Smooth muscle cell (in vitro differentiated cells): ENCODE measurements at regions not wholly inside any gene's neighbourhood (a gene's known extent, or its start where the extent isn't known, plus 50 kb on each side); places are given as distances from the start of the nearest gene placed in this dataset.

Source experiments
- DNase-seq: peaks from one replicate; lab custom pipeline; 2025; ENCODE audit not compliant: unreplicated experiment; lab: John Stamatoyannopoulos, UW
- H2AFZ ChIP-seq: fragments of 200-600 bp; sonication (generic); 2 replicates; pipeline ENCODE4 v1.6.0; 2016; ENCODE audit warnings: antibody characterized with exemption, low read depth, mild to moderate bottlenecking
- H3F3A ChIP-seq: fragments of 200-600 bp; sonication (generic); 2 replicates; pipeline ENCODE4 v1.6.0; 2017; ENCODE audit warnings: antibody characterized with exemption, low read depth
- H3K27ac ChIP-seq: fragments of 200-600 bp; sonication (generic); 2 replicates; pipeline ENCODE4 v1.5.1; 2016; ENCODE audit warnings: low read depth, mild to moderate bottlenecking
- H3K27me3 ChIP-seq: fragments of 200-600 bp; sonication (generic); 2 replicates; pipeline ENCODE4 v1.6.1; 2016; ENCODE audit warnings: low read depth, mild to moderate bottlenecking
- H3K36me3 ChIP-seq: fragments of 200-600 bp; sonication (generic); 2 replicates; pipeline ENCODE4 v1.5.1; 2016; ENCODE audit warnings: low read depth
- H3K4me1 ChIP-seq: fragments of 200-600 bp; sonication (generic); 2 replicates; pipeline ENCODE4 v1.5.1; 2016; ENCODE audit warnings: low read depth
- H3K4me2 ChIP-seq: fragments of 200-600 bp; sonication (generic); 2 replicates; pipeline ENCODE4 v1.6.0; 2016; ENCODE audit warnings: mild to moderate bottlenecking
- H3K4me3 ChIP-seq: fragments of 200-600 bp; sonication (generic); 2 replicates; pipeline ENCODE4 v1.5.1; 2016; ENCODE audit warnings: mild to moderate bottlenecking
- H3K79me2 ChIP-seq: fragments of 200-600 bp; sonication (generic); 2 replicates; pipeline ENCODE4 v1.6.0; 2016; ENCODE audit warnings: low read depth, mild to moderate bottlenecking
- H3K9ac ChIP-seq: fragments of 200-600 bp; sonication (generic); 2 replicates; pipeline ENCODE4 v1.6.0; 2016; ENCODE audit warnings: low read depth
- H3K9me3 ChIP-seq: fragments of 200-600 bp; sonication (generic); replicated peaks from 2 replicates; pipeline ENCODE4 v1.5.1; 2016; ENCODE audit warnings: low read depth
- H4K20me1 ChIP-seq: fragments of 200-600 bp; sonication (generic); 2 replicates; pipeline ENCODE4 v1.6.0; 2016; ENCODE audit warnings: low read depth
- CTCF ChIP-seq: fragments of 200-600 bp; sonication (generic); IDR thresholded peaks from 2 replicates; pipeline ENCODE4 v1.5.1; 2017; ENCODE audit warnings: borderline replicate concordance, mild to moderate bottlenecking, antibody characterized with exemption; ENCODE audit not compliant: insufficient read depth, poor library complexity, severe bottlenecking
- WGBS: methylation state at CpG from one replicate; pipeline ENCODE4 v1.1.7; 2016; ENCODE audit warnings: low lambda C conversion rate; 5-methylcytosine and 5-hydroxymethylcytosine counted together

GRCh38 chr13:55569082-55569481 is 1571.6 kb upstream of the PRR20A start:
- no peak overlapping the region for H3K27ac ChIP-seq
- DNase-seq, result no peak
- H3K36me3 ChIP-seq, result no peaks in the 10 kb centered on the region
- no peak overlapping the region for H3K4me2 ChIP-seq
- no peak overlapping the region for H3K4me3 ChIP-seq
- H3K9me3 ChIP-seq, result no peaks in the 10 kb centered on the region
- H3K79me2 ChIP-seq, result no peaks in the 10 kb centered on the region
- TF ChIP-seq CTCF, result no peak
- H2AFZ ChIP-seq, result no peak overlapping the region
- no peaks in the 10 kb centered on the region for H3F3A ChIP-seq
- H3K4me1 ChIP-seq, result peaks cover 7% of the 10 kb centered on the region
- H3K27me3 ChIP-seq, result no peaks in the 10 kb centered on the region
- H4K20me1 ChIP-seq, result no peaks in the 10 kb centered on the region
- H3K9ac ChIP-seq, result no peak overlapping the region

DNA sequence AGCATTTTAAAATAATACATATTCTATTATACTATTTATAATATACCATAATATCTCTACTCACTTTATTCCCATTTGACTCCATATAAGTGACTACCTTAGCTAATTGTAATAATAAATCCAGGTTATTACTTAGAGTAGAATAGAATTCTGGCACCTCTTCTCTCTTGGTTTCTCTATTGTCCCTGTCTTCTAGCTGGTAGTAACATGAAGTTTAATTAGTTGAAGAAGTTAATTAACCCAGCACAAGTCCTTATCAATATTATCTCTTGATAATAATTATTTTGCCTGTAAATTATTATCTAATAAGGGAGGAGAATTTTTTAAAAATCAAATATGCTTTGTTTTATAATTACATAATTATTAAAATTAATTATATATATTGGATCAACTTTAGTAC is 1571.2 kb upstream of the PRR20A start:
- Histone ChIP-seq H3K4me2 (no peak overlapping the region), H3F3A (no peaks in the 10 kb centered on the region), H3K27me3 (no peaks in the 10 kb centered on the region), H4K20me1 (no peaks in the 10 kb centered on the region), H3K36me3 (no peaks in the 10 kb centered on the region), H3K4me3 (no peak overlapping the region), H3K4me1 (peaks cover 6% of the 10 kb centered on the region), H2AFZ (no peak overlapping the region), H3K79me2 (no peaks in the 10 kb centered on the region), H3K9me3 (no peaks in the 10 kb centered on the region), H3K9ac (no peak overlapping the region), H3K27ac (no peak overlapping the region)
- DNase-seq, result no peak
- TF ChIP-seq CTCF, result no peak

DNA sequence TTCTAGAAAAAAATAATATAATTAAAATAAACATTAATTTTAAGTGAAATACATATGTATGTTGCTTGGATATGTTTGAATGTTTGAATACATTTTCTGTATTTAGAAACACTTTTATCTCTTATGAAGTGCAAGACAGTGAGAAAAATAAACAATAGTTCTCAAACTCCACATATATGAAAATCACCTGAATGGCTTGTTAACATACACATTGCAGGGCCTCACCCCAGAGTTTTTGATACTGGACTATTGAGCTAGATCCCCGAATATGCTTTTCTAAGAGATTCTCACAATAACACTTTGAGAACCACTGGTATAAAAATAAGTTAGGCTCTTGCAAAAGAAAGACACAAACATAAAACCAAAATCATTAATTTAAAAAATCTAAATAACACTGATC is 1570.3 kb upstream of the PRR20A start:
- no peaks in the 10 kb centered on the region for H3K79me2 ChIP-seq
- TF ChIP-seq CTCF, result no peak

DNA sequence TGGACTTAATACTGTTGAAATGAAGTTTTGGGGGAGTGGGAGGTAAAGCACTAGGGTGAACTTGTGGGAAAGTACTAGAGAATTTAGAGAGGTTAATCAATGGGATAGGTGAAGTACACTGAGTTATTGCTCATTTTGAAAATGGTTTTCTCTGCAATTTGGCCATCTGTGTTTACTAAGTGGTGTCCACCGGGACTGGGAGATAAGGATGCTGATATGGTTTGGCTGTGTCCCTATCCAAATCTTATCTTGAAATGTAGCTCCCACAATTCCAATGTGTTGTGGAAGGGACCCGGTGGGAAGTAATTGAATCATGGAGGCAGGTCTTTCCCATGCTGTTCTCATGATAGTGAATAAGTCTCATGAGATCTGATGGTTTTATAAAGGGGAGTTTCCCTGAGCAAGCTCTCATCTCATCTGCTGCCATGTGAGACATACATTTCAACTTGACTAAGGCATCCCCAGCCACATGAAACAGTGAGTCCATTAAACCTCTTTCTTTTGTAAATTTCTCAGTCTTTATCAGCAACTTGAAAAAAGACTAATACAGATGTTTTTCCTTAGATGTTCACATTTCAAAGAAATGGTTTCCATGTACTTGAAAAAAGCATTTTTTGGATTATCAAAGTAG is 1569.4 kb upstream of the PRR20A start:
- Histone ChIP-seq H3K27me3 (no peaks in the 10 kb centered on the region), H3K4me3 (no peak overlapping the region), H2AFZ (no peak overlapping the region), H3K36me3 (no peaks in the 10 kb centered on the region), H3K9me3 (no peaks in the 10 kb centered on the region), H3K4me1 (no peaks in the 10 kb centered on the region), H3K9ac (no peak overlapping the region), H3K27ac (no peak overlapping the region), H3K4me2 (no peak overlapping the region), H4K20me1 (no peaks in the 10 kb centered on the region), H3K79me2 (no peaks in the 10 kb centered on the region), H3F3A (no peaks in the 10 kb centered on the region)
- WGBS, result 33% methylated on average over 2 of the region's 2 CpGs
- no peak for TF ChIP-seq CTCF
- DNase-seq, result no peak

More for the DNA sequence above, 1570.3 kb upstream of the PRR20A start:
- Histone ChIP-seq H3K4me2 (no peak overlapping the region), H3K9ac (no peak overlapping the region), H3K27me3 (no peaks in the 10 kb centered on the region), H2AFZ (no peak overlapping the region), H3K9me3 (no peaks in the 10 kb centered on the region), H3K4me1 (no peaks in the 10 kb centered on the region), H3K4me3 (no peak overlapping the region), H4K20me1 (no peaks in the 10 kb centered on the region), H3F3A (no peaks in the 10 kb centered on the region), H3K27ac (no peak overlapping the region), H3K36me3 (no peaks in the 10 kb centered on the region)
- no peak for DNase-seq
- WGBS, result 92% methylated on average over 1 of the region's 1 CpG
